SH-SY5Y (cell line): ENCODE measurements at regions not wholly inside any gene's neighbourhood (a gene's known extent, or its start where the extent isn't known, plus 50 kb on each side); places are given as distances from the start of the nearest gene placed in this dataset.

Source experiments
- GATA2 ChIP-seq: IDR thresholded peaks from 2 replicates; pipeline ENCODE4 v1.6.1; 2011; ENCODE audit warnings: mild to moderate bottlenecking, low read depth, low read length
- GATA3 ChIP-seq: IDR thresholded peaks from 2 replicates; pipeline ENCODE4 v1.6.1; 2011; ENCODE audit warnings: low read depth, mild to moderate bottlenecking, low read length, moderate library complexity

- TF ChIP-seq GATA2 (no peak), GATA3 (no peak)
Observed at GRCh38 chr16:85472514-85472913, 140.6 kb upstream of the GSE1 start.
